H9 (cell line): ENCODE measurements at regions not wholly inside any gene's neighbourhood (a gene's known extent, or its start where the extent isn't known, plus 50 kb on each side); places are given as distances from the start of the nearest gene placed in this dataset.

ENCODE experiments used
- DNase-seq: peaks from one replicate; pipeline ENCODE4 v3.0.0-alpha.2; 2017
- H2AFZ ChIP-seq: one replicate; pipeline ENCODE4 v1.6.1; 2013; ENCODE audit warnings: mild to moderate bottlenecking, low read length, control low read depth, moderate library complexity
- H2AK5ac ChIP-seq: 2 replicates; pipeline ENCODE4 v1.6.1; 2013; ENCODE audit warnings: low read length, control low read depth, mixed read lengths; ENCODE audit not compliant: insufficient read length
- H2BK120ac ChIP-seq: one replicate; pipeline ENCODE4 v1.6.1; 2013; ENCODE audit warnings: low read depth, mild to moderate bottlenecking, low read length, control low read depth, inconsistent platforms; ENCODE audit not compliant: poor library complexity, severe bottlenecking
- H2BK12ac ChIP-seq: 2 replicates; pipeline ENCODE4 v1.6.1; 2013; ENCODE audit warnings: low read length, control low read depth, mixed read lengths, low read depth; ENCODE audit not compliant: insufficient read length
- H2BK15ac ChIP-seq: 2 replicates; pipeline ENCODE4 v1.6.1; 2013; ENCODE audit warnings: low read depth, low read length, control low read depth
- H2BK20ac ChIP-seq: one replicate; pipeline ENCODE4 v1.6.1; 2013; ENCODE audit warnings: low read depth, mild to moderate bottlenecking, low read length, control low read depth, inconsistent platforms; ENCODE audit not compliant: poor library complexity, severe bottlenecking
- H2BK5ac ChIP-seq: 2 replicates; pipeline ENCODE4 v1.6.1; 2013; ENCODE audit warnings: low read length, control low read depth, mixed read lengths; ENCODE audit not compliant: insufficient read length
- H3K14ac ChIP-seq: 2 replicates; pipeline ENCODE4 v1.6.1; 2013; ENCODE audit warnings: low read length, control low read depth; ENCODE audit not compliant: insufficient read depth
- H3K18ac ChIP-seq: 2 replicates; pipeline ENCODE4 v1.6.1; 2013; ENCODE audit warnings: low read depth, mild to moderate bottlenecking, mixed read lengths, low read length, control low read depth; ENCODE audit not compliant: insufficient read length
- H3K23ac ChIP-seq: 2 replicates; pipeline ENCODE4 v1.6.1; 2013; ENCODE audit warnings: low read length, control low read depth, mixed read lengths, low read depth; ENCODE audit not compliant: insufficient read length
- H3K23me2 ChIP-seq: 2 replicates; pipeline ENCODE4 v1.6.1; 2013; ENCODE audit warnings: low read depth, mild to moderate bottlenecking, mixed read lengths, low read length, control low read depth; ENCODE audit not compliant: insufficient read length, poor library complexity, severe bottlenecking
- H3K27ac ChIP-seq: 2 replicates; pipeline ENCODE4 v1.5.1; 2013; ENCODE audit warnings: low read length, control low read depth, mixed read lengths, low read depth; ENCODE audit not compliant: insufficient read length
- H3K27me3 ChIP-seq: 2 replicates; pipeline ENCODE4 v1.6.1; 2013; ENCODE audit warnings: low read length, control low read depth, inconsistent platforms; ENCODE audit not compliant: insufficient read depth
- H3K4ac ChIP-seq: 2 replicates; pipeline ENCODE4 v1.6.1; 2013; ENCODE audit warnings: low read depth, mild to moderate bottlenecking, control low read depth, inconsistent platforms, low read length, moderate library complexity
- H3K4me1 ChIP-seq: 2 replicates; pipeline ENCODE4 v1.6.1; 2013; ENCODE audit warnings: low read length, control low read depth, inconsistent platforms; ENCODE audit not compliant: insufficient read depth
- H3K4me2 ChIP-seq: 2 replicates; pipeline ENCODE4 v1.6.1; 2013; ENCODE audit warnings: low read length, control low read depth, mixed read lengths; ENCODE audit not compliant: insufficient read length, insufficient read depth
- H3K56ac ChIP-seq: 2 replicates; pipeline ENCODE4 v1.6.1; 2013; ENCODE audit warnings: low read depth, mild to moderate bottlenecking, mixed read lengths, low read length, control low read depth; ENCODE audit not compliant: insufficient read length
- H3K79me1 ChIP-seq: 2 replicates; pipeline ENCODE4 v1.6.1; 2013; ENCODE audit warnings: low read depth, mild to moderate bottlenecking, moderate library complexity, low read length, control low read depth, inconsistent platforms; ENCODE audit not compliant: insufficient read depth, poor library complexity, severe bottlenecking
- H3K79me2 ChIP-seq: 2 replicates; pipeline ENCODE4 v1.6.1; 2013; ENCODE audit warnings: low read length, control low read depth, inconsistent platforms; ENCODE audit not compliant: insufficient read depth
- H3K9ac ChIP-seq: 2 replicates; pipeline ENCODE4 v1.6.1; 2013; ENCODE audit warnings: low read length, control low read depth, mixed read lengths; ENCODE audit not compliant: insufficient read length; ENCODE audit errors: extremely low read depth
- H3K9me3 ChIP-seq: one replicate; pipeline ENCODE4 v1.6.1; 2013; ENCODE audit warnings: low read depth, low read length, inconsistent platforms; ENCODE audit not compliant: control insufficient read depth
- H3T11ph ChIP-seq: one replicate; pipeline ENCODE4 v1.6.1; 2013; ENCODE audit warnings: mild to moderate bottlenecking, low read length, control low read depth, inconsistent platforms
- H4K20me1 ChIP-seq: one replicate; pipeline ENCODE4 v1.6.1; 2013; ENCODE audit not compliant: control insufficient read depth, insufficient read length, insufficient read depth
- H4K5ac ChIP-seq: 2 replicates; pipeline ENCODE4 v1.6.1; 2013; ENCODE audit warnings: low read depth, mild to moderate bottlenecking, mixed read lengths, low read length, control low read depth; ENCODE audit not compliant: insufficient read length
- H4K8ac ChIP-seq: replicated peaks from 2 replicates; pipeline ENCODE4 v1.6.1; 2013; ENCODE audit warnings: low read length, control low read depth, mixed read lengths, low read depth; ENCODE audit not compliant: insufficient read length
- H4K91ac ChIP-seq: 2 replicates; pipeline ENCODE4 v1.6.1; 2013; ENCODE audit warnings: low read depth, mild to moderate bottlenecking, moderate library complexity, mixed read lengths, low read length, control low read depth; ENCODE audit not compliant: insufficient read length
- H3K27ac Mint-ChIP-seq, 3 experiments: 2 replicates in 2 of 3; 3 replicates in 1 of 3; pipeline ENCODE4 v1.8.0; 2020 to 2021; ENCODE audit warnings: mixed read lengths in 3 of 3, mild to moderate bottlenecking in 1 of 3, moderate library complexity in 1 of 3
- H3K27me3 Mint-ChIP-seq: 2 replicates; pipeline ENCODE4 v1.8.0; 2021; ENCODE audit warnings: low read depth, mild to moderate bottlenecking, moderate library complexity, mixed read lengths
- H3K36me3 Mint-ChIP-seq, 3 experiments: 2 replicates in 2 of 3; 3 replicates in 1 of 3; pipeline ENCODE4 v1.8.0; 2020 to 2021; ENCODE audit warnings: low read depth in 3 of 3, mixed read lengths in 3 of 3; ENCODE audit not compliant: insufficient read depth in 1 of 3
- H3K4me1 Mint-ChIP-seq, 2 experiments: 2 replicates each; pipeline ENCODE4 v1.8.0; 2020; ENCODE audit warnings: mixed read lengths in 2 of 2
- H3K4me3 Mint-ChIP-seq, 2 experiments: 2 replicates in 1 of 2; 3 replicates in 1 of 2; pipeline ENCODE4 v1.8.0; 2020 to 2021; ENCODE audit warnings: mild to moderate bottlenecking in 2 of 2, mixed read lengths in 2 of 2, moderate library complexity in 1 of 2
- H3K9me3 Mint-ChIP-seq, 2 experiments: 2 replicates in 1 of 2; 3 replicates in 1 of 2; pipeline ENCODE4 v1.8.0; 2020; ENCODE audit warnings: mild to moderate bottlenecking in 2 of 2, mixed read lengths in 2 of 2, moderate library complexity in 1 of 2
- WGBS: extraction: QIAGEN DNeasy Blood & Tissue Kit; methylation state at CpG from one replicate; pipeline ENCODE4 v1.1.7; 2013; ENCODE audit warnings: missing lambda C conversion rate, low lambda C conversion rate, mixed read lengths; ENCODE audit not compliant: insufficient read length; ENCODE audit errors: extremely low coverage; 5-methylcytosine and 5-hydroxymethylcytosine counted together
- TF ChIP-seq, protein P1 (sequence below): fragments of 200-600 bp; sonication (generic); conservative IDR thresholded peaks from 3 replicates; pipeline ENCODE4 v1.8.0; 2021; ENCODE audit warnings: antibody characterized with exemption, mild to moderate bottlenecking

GRCh38 chr4:24256547-24256946 is 327.8 kb downstream of the DHX15 start:
- no peak overlapping the region for H2AFZ ChIP-seq
- no CpG with 5 or more reads among the region's 5 CpGs for WGBS
- no peak overlapping the region for H2BK15ac ChIP-seq
- no peak overlapping the region for H4K5ac ChIP-seq
- Mint-ChIP-seq H3K4me1 (peaks cover 28 to 32% of the 10 kb centered on the region in 2 experiments), H3K36me3 (no peaks in the 10 kb centered on the region), H3K27me3 (no peaks in the 10 kb centered on the region; the same call in 1 of the 2 replicates), H3K27ac (peak overlapping the region in 1 of 3 experiments; percentile 2; a peak in 1 of 7 replicates), H3K9me3 (no peaks in the 10 kb centered on the region), H3K4me3 (no peak overlapping the region)
- H4K91ac ChIP-seq = no peak overlapping the region
- no peaks in the 10 kb centered on the region for H3K79me2 ChIP-seq
- H2BK120ac ChIP-seq = no peak overlapping the region
- no peaks in the 10 kb centered on the region for H3K27me3 ChIP-seq
- H2AK5ac ChIP-seq = no peak overlapping the region
- H3K79me1 ChIP-seq = no peaks in the 10 kb centered on the region
- no peak overlapping the region for H2BK5ac ChIP-seq
- H3K4me1 ChIP-seq = peaks cover 12% of the 10 kb centered on the region; the same call in 1 of the 2 replicates
- no peak overlapping the region for H3K4me2 ChIP-seq
- no peaks in the 10 kb centered on the region for H3K23me2 ChIP-seq
- H3K56ac ChIP-seq = no peak overlapping the region
- no peak overlapping the region for H2BK12ac ChIP-seq
- H3K23ac ChIP-seq = no peak overlapping the region
- no peak overlapping the region for H3K4ac ChIP-seq
- H4K8ac ChIP-seq = no peak overlapping the region
- no peaks in the 10 kb centered on the region for H4K20me1 ChIP-seq
- no peak overlapping the region for H2BK20ac ChIP-seq
- H3K18ac ChIP-seq = no peak overlapping the region
- no peak overlapping the region for H3K9ac ChIP-seq
- H3K9me3 ChIP-seq = no peaks in the 10 kb centered on the region
- no peak overlapping the region for H3K14ac ChIP-seq
- TF ChIP-seq, protein P1, sequence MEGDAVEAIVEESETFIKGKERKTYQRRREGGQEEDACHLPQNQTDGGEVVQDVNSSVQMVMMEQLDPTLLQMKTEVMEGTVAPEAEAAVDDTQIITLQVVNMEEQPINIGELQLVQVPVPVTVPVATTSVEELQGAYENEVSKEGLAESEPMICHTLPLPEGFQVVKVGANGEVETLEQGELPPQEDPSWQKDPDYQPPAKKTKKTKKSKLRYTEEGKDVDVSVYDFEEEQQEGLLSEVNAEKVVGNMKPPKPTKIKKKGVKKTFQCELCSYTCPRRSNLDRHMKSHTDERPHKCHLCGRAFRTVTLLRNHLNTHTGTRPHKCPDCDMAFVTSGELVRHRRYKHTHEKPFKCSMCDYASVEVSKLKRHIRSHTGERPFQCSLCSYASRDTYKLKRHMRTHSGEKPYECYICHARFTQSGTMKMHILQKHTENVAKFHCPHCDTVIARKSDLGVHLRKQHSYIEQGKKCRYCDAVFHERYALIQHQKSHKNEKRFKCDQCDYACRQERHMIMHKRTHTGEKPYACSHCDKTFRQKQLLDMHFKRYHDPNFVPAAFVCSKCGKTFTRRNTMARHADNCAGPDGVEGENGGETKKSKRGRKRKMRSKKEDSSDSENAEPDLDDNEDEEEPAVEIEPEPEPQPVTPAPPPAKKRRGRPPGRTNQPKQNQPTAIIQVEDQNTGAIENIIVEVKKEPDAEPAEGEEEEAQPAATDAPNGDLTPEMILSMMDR = no peak
- DNase-seq = no peak
- no peak overlapping the region for H3K27ac ChIP-seq
- no peak overlapping the region for H3T11ph ChIP-seq
